ENCODE measurements at regions not wholly inside any gene's neighbourhood (a gene's known extent, or its start where the extent isn't known, plus 50 kb on each side); places are given as distances from the start of the nearest gene placed in this dataset.
"Not testable (repeated sequence)": the region's sequence is repeated elsewhere in the genome, so short reads cannot be mapped to it uniquely, and the experiment has no call there.

DNA sequence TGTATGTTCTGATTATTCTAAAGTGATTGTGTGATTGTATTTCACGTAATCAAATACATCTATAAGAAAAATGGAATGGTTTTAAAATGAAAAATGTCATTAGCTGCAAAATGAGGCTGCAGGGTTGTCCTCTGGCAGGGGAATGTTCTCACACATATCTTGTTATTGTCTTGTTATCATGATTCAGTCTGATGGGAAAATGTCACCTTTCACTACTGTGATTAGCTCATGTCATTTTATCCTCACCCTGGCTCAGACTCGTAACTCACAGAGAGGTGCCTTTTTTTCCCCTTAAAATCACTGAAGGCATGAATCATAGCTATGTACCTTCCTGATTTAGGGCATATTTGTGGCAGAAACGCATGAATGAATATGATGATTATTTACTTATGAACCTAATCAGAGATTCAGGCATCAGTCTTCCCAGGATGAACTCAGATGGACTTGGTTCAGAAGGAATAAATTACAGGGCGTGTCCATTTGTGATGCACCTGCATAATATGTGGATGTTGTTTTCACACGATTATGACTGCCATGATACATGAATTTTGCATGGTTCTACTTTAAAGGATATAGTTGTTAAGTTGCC, 1339.2 kb downstream of the AACS start:
- no peak for DNase-seq

DNA sequence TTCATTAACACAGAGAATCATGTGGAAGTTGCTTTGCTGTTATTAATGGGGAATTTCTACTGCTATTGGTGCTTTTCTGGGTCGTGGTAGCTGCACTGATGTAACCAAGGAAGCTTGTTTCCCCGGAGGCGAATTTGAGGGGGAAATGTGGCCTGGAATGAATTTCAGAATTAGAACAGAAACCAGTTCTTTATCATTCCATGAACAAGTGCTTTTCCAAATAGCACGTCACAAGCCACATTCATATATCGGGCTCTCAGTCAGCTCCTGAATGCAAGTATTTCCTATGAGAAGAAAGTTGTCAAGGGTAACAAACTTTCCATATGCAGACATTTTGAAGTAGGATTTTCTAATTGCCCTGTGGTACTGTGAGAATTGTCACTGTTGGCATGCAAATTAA, 1353.2 kb downstream of the AACS start:
- no peak for DNase-seq

DNA sequence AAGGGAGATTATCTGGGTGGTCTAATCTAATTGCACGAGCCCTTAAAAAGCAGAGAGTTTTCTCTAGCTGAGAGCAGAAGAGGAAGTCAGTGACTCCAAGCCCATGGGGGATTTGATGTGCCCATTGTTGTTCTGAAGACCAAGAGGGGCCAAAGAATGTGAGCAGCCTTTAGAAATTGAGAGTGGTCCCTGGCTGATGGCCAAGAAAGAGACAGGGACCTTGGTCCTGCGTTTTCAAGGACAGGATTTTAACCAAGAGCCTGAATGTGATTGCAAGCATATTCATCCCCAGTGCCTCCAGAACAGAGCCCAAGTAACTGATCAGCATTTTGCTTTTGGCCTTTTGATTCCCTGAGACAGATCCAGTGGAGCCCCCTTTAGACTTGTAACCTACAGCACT, 1353.9 kb downstream of the AACS start:
- DNase-seq: no peak

DNA sequence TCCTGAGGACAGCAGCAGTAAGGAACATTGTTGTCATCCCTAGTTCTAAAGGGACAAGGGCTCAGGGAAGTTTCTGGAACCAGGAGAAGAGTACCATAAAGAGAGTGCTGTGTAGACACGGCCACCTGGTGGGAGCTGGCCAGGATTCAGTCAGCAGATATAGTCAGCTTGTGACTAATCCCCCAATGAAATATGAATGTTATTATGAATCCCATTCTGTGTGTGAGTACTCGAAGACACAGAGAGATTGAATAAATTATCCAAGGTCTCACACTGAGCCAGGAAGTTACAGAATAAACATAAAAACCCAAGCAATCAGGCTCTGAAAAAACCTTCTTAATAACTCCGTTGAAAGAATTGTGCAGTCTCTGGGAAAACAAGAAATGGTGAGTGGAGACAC, 1359.5 kb downstream of the AACS start:
- DNase-seq: no peak

DNA sequence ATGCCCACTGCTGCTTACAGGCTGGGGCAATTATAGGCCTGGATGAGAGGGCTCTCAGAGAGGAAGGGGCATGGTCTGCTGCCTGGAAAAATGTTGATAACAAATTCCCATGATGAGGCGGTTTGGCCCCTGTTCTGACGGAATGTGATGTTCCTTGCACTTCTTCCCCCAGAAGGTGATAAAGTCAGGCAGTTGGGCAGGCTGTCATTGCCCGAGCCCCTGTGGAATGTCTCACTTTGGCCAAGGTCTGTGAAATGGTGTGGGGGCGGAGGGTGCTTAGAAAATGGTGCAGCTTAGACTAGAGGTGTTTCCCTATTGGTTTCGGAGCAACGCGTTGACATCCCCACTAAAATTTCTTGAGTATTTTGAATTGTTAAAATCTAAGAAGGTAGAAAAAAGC, 1360.0 kb downstream of the AACS start:
- no peak for DNase-seq

DNA sequence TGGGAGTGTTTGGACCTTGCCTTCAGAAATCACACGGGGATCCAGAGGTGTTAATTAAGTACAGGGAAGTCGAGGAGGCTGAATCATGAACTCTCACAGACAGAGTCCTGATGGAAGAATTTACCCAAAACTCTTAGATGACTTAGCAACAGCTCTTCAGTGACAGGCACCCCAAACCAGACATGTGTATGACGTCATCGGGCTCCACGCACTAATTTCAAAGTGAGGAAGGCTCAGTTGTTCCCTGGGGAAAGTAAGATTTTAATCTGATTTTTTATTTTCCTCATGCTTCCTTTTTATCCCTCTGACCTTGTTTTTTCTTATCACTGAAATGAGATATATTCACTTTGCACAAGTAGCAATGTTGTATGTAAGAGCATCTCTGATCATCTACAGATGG, 1363.5 kb downstream of the AACS start:
- no peak for DNase-seq

DNA sequence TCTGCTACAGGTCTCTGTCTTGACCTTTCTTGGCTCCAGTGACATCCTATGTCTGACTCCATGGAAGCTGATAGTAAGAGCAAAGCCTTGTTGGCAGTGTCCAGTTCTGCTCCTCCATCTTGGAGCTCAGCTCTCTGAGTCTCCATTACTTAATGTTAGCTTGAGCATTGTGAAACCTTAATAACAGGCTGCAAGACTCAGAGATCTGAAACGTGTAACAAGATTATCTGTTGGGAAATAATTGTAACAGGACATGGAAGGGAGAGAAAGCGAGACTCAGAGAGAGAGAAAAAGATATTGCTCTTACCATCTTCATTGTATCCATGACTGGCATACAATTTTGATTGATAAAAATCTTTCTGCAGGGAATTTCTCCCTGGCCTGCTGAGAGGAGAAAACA, 1365.7 kb downstream of the AACS start:
- no peak for DNase-seq

DNA sequence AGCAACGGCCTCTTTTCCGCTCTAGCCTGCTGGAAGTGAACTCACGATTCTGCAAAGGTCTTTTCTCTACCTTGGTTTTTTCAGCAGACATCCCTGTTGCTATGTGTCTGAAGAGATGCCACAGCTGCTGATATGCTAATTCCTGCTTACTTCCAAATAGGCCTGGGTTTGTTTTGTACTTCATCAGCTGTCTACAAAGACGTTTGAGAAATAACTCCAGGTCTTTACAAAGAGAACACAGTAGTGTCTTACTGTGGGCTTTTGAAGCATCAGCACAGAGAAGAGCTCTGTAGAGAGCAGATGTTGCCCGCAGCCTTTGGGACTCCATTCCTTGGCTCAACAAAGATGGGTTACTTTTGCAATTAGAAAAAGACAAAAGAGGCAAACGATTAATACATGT, 1366.5 kb downstream of the AACS start:
- DNase-seq: no peak

DNA sequence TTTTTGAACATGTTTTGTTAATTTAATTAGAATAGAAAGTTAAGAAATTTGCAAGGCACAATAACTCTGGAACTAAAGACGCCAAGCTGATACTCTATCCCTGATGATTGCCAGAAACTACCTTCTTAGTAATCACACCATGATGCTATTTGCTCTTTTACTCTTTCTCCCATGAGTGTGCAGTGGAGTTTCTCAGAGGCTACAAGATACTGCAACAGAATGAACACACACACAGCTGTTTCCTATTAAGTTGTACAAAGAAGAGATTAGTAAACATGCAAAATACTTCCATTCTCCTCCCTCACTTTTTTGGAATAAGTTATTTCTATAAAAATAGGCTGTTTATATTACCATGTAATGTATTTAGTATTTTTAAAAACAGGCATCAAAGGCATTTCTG, 1367.5 kb downstream of the AACS start:
- DNase-seq: no peak

DNA sequence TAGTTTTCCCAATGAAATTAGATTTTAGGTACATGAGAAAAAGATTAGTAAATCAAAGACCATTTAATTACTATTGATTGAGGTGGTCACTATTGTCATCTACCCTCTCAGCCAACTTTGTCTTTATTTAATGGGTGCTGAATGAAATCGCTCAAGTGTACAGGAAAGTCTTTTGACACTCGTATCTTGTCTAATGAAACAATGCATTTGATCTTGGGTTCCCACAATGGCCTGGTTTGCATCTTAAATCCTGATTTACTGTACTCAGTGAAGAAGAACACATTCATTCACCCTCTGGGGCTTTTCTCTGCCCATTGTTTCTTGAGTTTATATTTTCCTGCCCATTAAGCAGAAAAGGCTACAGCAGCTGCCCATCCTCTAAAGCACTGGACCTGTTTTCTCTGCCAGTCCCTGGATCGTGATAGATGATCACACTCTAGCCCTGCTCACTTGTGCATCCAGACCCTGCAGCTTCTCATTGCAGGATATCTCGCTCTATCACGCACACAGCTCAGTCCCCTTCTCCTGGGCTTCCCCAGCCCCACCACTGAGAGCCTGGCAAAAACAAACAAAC, 1369.3 kb downstream of the AACS start:
- no peak for DNase-seq

DNA sequence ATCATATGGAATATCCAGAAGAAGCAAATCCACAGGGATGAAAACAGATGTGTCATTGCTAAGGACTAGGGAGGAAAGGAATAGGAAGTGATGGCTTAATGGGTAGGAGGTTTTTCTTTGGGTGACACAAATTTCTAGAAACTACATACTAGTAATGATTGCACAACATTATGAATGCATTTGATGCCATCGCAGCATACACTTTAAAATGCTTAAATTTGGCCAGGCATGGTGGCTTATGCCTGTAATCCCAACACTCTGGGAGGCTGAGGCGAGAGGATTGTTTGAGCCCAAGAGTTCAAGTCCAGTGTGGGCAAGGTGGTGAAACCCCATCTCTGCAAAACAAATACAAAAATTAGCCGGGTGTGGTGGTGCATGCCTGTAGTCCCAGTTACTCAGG, 1370.8 kb downstream of the AACS start:
- no peak for DNase-seq

DNA sequence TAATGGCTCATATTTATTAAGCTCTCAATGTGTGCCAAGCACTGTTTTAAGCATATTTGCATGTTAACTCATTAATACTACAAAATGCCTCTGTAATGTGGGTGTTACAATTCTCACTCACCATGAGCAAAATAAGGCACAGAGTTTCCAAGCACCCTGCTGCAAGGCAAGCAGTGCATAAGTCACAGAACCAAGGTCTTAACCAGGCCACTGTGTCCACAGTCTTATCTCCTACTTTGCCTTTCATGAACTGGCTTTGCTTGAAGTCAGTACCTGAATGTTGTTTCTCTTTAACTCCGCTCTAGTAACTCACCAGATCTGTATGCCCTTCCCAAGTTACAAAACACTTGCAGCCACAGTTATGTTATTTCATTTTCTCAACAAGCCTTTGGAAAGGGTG, 1372.7 kb downstream of the AACS start:
- DNase-seq: no peak

DNA sequence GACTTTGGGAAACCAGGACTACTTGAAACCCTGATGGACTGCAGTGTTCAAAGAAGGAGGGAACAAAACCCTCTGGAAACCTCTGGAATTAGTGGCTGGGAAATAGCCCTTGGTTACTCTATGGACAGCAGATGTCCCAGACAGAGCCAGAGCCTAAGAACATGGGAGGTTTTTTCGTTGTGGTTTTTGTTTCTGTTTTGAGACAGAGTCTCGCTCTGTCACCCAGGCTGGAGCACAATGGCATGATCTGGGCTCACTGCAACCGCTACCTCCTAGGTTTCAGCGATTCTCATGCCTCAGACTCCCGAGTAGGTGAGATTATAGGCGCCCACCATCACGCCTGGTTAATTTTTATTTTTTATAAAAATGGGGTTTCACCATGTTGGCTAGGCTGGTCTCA, 1378.7 kb downstream of the AACS start:
- DNase-seq: no peak

DNA sequence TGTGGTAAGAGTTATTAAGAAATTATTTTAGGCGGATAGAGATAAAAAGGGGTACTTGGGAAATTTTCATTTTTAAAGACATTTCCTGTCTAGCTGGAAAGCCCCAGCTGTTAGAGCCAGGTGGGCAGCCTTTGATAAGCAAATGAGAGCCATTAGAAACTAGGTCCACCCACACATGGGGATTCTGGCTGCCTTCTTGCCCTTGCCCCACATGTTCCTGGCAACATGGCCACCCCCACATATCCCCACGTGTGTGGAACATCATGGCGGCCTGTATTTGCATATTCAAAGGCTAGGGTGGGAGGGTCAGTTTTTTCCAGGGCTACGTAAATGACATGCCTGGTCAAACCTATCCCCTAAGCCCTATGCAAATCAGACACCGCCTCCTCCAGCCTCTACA, 1382.1 kb downstream of the AACS start:
- no peak for DNase-seq

DNA sequence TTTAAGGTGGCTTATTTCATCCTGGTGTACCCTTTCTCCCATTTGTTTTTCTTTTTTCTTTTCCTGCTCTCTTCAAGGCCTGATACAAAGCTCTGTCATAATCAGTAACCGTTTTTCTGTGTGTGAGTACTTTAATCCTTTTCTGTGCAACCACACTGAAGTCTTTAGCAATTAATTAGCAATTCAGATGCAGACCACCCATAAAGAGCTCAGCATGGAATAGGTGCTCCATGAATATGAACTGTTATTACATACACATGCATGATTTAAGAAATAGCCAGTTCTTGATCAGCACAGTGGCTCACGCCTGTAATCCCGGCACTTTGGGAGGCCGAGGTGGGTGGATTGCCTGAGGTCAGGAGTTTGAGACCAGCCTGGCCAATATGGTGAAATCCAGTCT, 1386.6 kb downstream of the AACS start:
- DNase-seq: no peak

DNA sequence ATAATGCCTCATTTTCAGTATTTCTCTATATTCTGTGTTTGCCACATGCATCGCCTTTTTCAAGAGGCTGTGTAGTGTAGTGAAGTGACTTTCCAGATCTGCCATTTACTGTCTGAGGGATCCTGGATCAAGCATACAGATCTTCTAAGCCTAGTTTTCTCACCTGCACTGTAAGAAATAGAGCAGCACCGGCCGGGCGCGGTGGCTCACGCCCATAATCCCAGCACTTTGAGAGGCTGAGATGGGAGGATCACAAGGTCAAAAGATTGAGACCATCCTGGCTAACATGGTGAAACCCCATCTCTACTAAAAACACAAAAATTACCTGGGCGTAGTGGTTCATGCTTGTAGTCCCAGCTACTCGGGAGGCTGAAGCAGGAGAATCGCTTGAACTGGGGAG, 1387.5 kb downstream of the AACS start:
- not testable (repeated sequence) for DNase-seq

DNA sequence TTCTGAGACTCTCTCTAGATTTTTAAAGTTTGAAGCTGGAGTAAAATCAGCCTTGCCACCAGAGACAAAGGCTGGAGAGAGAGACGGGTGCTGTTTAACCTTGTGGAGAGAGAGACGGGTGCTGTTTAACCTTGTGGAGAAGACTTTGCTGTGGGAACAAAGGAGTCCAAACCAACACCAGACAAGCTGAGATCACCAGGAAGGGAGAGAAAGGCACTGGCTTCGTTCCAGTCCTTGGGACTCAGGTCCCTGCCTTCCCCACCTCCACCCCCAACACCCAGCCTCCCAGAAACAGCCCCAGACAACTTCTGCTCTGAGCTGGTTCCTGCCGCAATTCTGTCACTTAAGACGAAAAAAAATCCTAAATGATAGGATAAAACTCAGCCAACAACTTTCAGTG, 1389.3 kb downstream of the AACS start:
- DNase-seq: no peak

DNA sequence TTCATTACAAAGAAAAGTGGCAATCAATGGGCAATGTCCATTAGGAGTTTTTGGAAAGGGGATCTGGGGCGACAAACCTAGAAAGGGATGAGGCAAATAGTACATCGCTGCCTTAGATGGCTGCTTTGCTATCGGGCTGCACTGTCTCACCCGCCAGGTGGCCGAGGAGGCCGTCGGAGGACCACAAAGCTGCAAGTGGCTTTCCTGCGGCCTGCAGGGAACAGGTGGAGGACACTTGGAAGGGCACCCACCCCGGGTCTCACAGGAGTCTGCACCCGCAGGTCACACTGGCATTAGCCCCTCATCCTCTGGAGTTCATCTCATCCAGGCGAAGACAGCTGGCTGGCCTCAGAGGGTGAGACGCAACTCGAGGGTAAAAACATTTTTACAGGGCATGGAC, 1392.5 kb downstream of the AACS start:
- no peak for DNase-seq

DNA sequence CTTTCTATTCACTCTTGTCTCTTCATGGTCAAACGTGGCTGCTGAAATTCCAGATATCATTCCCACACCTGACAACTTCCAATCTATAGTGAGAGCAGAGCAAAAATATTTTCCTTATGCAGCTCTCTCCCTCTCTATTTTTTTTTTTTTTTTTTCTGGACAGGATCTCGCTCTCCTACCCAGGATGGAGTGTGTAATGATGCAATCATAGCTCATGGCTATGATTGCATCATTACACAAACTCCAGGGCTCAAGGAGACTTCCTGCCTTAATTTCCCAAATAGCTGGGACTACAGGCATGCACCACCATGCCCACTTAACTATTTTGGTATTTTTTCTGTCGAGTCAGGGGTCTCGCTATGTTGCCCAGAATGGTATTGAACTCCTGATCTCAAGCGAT, 1398.9 kb downstream of the AACS start:
- DNase-seq: no peak

DNA sequence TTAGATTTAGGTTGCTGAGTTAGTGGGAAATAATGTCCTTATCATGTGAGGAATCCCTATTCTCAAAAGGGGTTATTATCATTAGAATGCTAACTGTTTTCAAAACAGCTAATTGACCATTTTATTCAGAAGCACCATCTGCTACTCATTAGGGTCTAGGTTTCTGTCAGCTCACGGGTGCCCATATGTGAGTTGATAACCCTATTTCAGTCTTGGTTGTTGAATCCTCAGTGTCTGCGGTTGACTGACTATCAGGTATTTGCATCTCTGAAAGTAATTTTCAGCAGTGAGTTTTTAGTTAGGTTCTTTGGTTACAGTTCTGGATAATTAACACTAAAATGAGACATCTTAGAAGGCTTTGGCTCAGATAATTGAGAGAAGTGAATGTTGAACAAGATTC, 1404.0 kb downstream of the AACS start:
- no peak for DNase-seq

DNA sequence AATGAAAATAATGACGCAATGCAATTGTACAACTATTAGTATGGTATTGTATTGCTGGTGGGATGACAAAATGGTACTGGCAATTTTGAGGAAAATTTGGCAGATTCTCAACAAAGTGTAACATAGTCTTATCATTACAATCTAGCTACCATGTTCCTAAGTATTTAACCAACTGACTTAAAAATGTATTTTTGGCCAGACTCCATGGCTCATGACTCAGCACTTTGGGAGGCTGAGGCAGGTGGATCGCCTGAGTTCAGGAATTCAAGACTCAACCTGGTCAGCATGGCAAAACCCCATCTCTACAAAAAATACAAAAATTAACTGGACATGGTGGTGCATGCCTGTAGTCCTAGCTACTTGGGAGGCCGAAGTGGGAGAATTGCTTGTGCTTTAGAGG, 1409.5 kb downstream of the AACS start:
- DNase-seq: no peak

DNA sequence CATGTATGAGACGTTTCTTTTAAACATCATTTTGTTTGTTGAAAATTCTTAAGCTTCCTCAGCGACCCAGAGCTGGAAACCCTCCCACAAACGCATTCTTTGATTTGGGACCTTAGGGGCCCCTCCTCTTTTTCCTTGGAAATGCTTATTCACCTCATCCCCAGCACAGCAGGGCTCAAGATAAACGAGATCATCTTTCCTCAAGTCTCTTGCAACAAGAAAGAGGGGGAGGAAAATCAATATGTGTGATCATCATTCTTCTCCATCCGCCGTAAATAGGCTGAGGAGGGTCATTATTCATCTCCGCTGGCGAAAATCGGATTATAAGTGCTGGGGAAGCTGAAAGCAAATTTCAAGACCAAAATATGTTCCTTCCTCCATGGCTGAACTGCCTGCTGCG, 1415.2 kb downstream of the AACS start:
- DNase-seq: no peak

DNA sequence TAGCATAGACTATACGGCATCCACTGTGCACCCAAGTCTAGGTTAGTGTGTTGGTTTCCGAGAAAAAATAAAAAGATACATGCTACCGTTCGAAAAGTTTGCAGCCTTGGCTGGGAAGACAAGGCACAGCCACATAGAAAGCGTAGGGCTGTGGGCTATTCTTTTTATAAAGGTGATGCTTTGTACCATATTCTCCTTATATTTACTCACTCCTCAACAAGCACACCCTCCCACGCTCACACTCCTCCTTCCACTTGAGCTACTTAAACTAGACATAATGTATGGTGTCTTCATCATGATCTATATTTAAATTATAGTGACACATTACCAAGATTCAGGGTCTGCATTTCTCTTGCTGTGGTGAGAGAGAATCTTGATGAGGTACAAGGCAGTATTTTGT, 1416.5 kb downstream of the AACS start:
- DNase-seq: no peak

DNA sequence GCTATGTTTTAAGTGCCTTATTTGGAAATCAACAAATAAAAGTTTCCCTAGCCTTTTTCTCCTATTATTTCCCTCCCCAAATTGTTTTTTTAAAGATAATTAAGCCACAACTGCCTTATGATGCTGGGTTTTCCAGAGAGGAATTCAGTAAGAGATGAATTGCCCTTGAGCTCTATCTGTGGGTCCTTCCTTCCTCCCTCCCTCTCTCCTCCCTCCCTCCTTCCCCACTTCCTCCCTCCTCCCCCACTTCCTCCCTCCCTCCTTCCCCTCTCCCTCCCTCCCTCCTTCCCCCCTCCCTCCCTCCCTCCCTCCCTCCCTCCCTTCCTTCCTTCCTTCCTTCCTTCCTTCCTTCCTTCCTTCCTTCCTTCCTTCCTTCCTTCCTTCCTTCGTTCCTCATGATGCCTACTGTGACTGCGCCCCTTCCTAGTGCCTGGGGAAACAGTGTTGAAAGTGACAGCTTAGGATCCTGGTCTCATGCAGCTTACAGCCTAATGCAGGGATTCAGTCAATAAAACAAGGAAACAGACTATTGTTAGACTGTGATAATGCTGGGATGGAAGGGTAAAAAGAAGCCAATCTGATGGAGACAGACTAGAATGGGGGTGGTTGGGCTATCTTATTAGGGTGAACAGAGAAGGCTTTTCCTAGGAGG, 1417.1 kb downstream of the AACS start:
- DNase-seq: no peak

Measured in GOT3 (cell line).